ENCODE measurements at regions not wholly inside any gene's neighbourhood (a gene's known extent, or its start where the extent isn't known, plus 50 kb on each side); places are given as distances from the start of the nearest gene placed in this dataset.
"Not testable (repeated sequence)": the region's sequence is repeated elsewhere in the genome, so short reads cannot be mapped to it uniquely, and the experiment has no call there.

DNA sequence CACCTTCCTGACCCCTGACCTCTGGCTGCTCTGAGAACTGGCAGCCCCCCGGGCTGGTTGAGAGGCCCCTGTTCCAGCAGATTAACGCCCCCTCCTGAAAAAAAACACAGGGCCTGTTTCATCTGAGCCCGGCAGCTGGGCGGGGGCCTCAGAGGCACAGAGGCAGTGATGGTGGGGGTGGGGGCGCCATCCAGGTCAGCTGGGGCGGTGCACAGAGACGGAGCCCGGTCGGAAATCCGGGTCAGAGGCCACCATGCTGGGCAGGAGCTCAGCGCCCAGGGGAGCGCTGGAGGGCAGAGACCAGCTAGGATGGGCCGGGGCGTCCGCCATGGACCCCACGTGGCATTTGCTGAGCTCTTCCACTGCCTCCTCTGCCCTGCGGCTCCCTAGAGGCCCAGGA lies 68.0 kb downstream of the UNCX start:
- DNase-seq (ENCODE audit: low read depth): no peak

GRCh38 chr7:1301054-1301881 lies 68.6 kb downstream of the UNCX start:
- DNase-seq (ENCODE audit: low read depth): no peak

DNA sequence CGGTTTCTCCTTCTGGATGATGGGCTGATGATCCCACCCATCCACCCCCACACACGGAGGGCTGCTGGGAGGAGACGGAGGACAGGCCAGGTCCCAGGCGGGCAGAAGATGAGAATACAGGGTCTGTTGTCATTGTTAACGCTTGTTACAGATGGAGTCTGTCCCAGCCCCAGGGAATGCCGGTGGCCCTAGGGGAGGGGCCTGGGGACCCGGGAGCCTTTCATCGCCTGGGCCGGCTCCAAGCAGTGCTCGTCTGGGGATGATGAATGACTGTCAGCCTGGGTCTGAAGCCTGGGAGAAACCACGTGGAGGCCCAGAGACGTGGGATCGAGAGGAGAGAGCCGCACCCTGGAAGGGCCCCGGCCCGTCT lies 69.2 kb downstream of the UNCX start:
- DNase-seq (ENCODE audit: low read depth): no peak

DNA sequence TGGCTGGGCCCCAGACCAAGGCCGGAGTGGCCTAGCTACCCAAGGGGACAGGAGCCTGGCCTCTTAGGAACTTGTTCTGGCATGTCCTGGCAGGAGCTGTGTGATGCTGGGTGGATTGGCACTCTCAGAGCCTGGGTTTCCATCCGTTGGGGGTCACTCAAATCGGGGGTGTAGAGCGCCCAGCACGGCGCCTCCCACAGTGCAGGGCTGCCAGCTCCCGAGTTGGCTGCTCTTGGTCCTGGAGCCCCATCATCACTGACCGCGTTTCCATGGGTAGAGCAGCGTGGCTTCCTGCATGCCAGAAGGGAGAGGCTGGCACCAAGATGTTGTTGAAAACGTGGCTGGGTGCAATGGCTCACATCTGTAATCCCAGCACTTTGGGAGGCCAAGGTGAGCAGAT lies 70.3 kb downstream of the UNCX start:
- no peak for DNase-seq (ENCODE audit: low read depth)

- not testable (repeated sequence) for DNase-seq (ENCODE audit: low read depth)
These were observed 71.3 kb downstream of the UNCX start for GRCh38 chr7:1304011-1304410.

DNA sequence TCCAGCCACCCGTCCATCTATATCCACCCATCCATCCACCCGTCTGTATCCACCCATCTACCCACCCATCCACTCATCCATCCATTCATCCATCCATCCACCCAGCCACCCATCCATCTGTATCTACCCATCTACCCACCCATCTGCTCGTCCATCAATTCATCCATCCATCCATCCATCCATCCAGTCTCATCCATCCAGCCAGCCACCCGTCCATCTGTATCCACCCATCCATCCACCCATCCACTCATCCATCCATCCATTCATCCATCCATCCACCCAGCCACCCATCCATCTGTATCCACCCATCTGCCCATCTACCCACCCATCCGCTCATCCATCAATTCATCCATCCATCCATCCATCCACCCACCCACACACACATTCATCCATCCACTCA lies 73.2 kb downstream of the UNCX start:
- no peak for DNase-seq (ENCODE audit: low read depth)

- no peak for DNase-seq (ENCODE audit: low read depth)
These were observed 75.2 kb downstream of the UNCX start for GRCh38 chr7:1307828-1308227.

GRCh38 chr7:1309290-1309689 lies 76.6 kb downstream of the UNCX start:
- DNase-seq (ENCODE audit: low read depth): no peak

DNA sequence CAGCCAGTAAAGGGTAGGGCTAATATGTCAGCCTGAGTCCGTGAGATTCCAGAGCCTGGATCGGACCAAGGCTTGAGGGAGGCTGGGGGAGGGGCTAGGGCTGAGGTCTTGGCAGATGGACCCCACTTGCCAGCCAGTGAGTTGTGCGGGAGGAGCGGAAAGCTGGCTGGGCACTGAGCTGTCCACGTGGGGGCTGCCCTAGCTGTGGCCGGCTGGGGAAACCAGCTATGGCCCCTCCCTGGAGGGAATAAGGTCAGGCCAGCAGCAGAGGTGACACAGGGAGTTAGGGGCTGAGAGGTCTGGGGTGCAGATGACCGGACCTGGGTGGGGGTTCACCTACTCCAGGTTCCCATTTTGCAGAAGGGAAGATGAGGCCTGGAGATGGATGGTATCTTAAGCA lies 77.3 kb downstream of the UNCX start:
- no peak for DNase-seq (ENCODE audit: low read depth)

DNA sequence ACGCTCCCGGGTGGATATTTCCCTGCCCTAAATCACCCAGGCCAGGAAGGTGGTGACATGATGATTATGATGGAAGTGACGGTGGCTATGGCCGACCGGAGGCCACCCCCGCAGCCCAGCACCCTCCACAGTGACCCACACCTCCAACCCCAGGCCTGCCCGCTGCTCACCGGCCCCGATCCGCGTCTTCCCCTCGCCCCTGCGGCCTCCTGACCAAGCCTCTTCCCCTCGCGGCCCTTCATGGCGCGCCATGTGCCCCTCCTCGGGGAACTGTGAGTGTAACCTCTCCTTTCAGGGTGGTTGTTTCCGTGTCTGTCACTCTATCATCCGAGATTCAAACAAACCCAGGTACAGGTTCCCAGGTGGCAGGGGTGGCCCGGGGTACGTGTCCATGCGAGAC lies 78.3 kb downstream of the UNCX start:
- no peak for DNase-seq (ENCODE audit: low read depth)

GRCh38 chr7:1311406-1312135 lies 78.9 kb downstream of the UNCX start:
- no peak for DNase-seq (ENCODE audit: low read depth)

DNA sequence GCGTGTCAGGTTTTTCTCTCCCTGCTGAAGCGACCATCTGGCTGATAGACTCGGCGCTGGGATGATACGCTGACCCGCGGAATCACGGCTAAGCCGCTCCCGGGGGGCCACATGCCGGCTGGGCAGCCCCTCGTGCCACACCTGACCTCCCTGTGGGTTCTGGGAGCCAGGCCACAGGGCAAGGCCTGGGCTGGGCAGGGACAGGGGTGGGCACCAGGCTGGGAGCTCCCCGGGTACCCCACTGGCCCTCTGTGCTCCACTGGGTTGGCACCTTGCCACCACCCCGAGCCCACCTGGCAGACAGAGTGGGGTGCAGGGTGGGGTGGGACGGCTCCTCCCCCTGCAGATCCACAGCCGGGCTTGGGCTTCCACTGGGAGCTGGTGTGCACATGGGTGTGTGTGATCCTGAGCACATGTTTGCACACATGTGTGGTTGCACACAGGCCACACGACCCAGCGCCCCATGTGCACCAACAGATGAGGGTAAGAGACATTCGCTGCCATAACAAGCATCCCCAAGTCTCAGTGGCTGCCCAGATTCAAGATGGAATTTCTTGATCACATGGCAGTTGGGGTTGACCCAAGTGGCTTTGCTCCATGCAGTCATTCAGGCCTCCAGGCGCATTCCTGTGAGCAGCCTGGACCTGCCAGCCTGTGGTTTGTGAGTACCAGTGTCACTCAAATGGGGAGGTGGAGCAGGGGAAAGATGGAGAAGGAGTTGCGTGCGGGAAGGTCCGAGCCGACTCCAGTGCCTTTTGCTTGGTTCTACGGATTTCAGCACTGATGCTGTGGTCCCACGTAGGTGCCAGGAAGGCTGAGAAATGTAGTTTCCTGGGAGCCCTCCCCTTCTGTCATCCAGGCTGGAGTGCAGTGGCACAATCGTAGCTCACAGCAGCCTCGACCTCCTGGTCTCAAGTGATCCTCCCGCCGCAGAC lies 79.7 kb downstream of the UNCX start:
- DNase-seq (ENCODE audit: low read depth): no peak

GRCh38 chr7:1313613-1314012 lies 80.9 kb downstream of the UNCX start:
- DNase-seq (ENCODE audit: low read depth): no peak

GRCh38 chr7:1314021-1314907 lies 81.6 kb downstream of the UNCX start:
- DNase-seq (ENCODE audit: low read depth): no peak

- DNase-seq (ENCODE audit: low read depth): no peak
These were observed 82.3 kb downstream of the UNCX start for GRCh38 chr7:1314908-1315450.

- no peak for DNase-seq (ENCODE audit: low read depth)
These were observed 83.4 kb downstream of the UNCX start for GRCh38 chr7:1316086-1316485.

DNA sequence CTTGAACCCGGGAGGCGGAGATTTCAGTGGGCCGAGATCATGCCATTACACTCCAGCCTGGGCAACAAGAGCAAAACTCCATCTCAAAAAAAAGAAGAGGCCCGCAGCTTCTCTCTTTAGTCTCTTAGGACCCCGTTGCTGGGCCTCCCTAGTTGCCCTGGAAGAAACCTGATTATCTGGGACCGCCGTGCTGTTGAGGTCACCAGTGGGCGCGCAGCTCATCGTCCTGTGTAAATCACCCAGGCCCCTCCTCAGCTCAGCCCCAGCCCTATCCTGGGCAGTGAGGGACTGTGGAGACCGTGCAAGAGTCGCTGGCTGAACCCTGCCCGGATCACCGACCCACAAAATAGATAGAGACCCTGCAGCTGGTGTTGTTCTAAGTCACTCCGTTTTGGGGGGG lies 85.0 kb downstream of the UNCX start:
- no peak for DNase-seq (ENCODE audit: low read depth)

DNA sequence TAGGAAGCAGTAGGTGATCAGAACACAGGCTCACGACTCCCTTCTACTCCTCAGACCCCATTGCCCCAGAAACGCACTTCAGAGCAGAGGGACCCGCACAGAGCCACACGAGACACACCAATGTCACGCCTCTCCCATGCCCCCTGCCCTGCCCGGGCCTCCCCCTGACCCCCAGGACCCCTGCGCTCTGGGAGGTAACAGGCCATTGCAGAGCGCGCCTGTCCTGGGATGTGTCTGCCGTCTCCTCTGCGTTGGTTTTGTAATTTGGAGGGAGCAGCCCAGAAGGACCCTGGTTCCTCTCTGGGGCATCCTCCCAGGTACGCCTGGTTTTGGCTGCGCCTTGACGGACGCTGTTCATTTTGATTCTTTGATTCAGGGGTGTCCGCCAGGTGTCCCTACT lies 85.4 kb downstream of the UNCX start:
- DNase-seq (ENCODE audit: low read depth): no peak

DNA sequence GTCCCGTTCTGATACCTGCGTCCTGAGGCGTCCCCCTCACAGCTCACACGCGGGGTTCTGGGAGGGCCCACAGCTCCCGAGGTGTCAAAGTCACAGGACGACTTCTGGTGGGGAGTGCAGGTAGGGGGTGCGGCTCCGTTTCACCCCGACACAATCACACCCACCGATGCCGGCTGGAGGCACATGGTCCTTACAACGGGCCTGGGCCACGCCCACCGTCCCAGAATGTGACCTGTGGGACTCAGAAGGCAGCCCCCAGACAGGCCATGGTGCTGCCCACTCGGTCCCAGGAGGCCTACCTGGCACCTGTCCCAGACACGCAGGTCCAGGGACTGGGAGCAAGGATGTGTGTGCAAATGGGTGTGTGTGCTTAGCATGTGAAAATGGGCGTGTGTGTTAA lies 86.0 kb downstream of the UNCX start:
- DNase-seq (ENCODE audit: low read depth): no peak

DNA sequence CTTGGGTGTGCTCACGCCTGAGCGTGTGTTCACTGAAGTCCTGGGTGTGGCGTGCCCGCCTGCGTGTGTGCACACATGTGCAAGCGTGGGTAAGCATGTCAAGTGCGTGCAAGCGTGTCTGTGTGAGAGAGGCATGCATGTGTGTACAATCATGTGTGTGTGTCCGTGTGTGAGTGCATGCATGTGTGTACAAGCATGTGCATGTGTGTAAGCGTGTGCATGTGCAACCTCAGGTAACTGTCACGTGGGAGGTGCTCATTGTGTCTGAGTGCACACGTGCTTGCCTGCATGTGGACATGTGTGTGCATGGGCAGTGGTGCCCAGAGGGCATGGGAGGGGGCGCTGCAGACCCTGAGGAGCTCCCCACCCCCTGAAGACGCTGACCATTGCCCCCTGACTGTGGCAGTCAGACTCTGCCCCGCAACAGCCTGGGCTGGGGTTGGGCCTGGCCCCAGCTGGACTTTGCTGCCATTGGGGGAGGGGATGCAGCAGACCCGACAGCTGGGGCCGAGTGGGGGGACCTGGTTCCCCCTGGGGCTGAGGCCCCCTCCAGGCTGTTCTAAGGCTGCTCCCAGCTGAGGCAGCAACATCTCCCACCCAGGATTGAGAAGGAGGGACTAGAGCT lies 88.1 kb downstream of the UNCX start:
- DNase-seq (ENCODE audit: low read depth): no peak
